GM19438 (cell line): ENCODE measurements at regions not wholly inside any gene's neighbourhood (a gene's known extent, or its start where the extent isn't known, plus 50 kb on each side); places are given as distances from the start of the nearest gene placed in this dataset.
"Not testable (repeated sequence)": the region's sequence is repeated elsewhere in the genome, so short reads cannot be mapped to it uniquely, and the experiment has no call there.

Source experiments
- ATAC-seq: cut with Tn5 transposase; IDR thresholded peaks from one replicate; pipeline ENCODE4 v1.9.1; 2021; ENCODE audit warnings: low read depth; ENCODE audit not compliant: unreplicated experiment

DNA sequence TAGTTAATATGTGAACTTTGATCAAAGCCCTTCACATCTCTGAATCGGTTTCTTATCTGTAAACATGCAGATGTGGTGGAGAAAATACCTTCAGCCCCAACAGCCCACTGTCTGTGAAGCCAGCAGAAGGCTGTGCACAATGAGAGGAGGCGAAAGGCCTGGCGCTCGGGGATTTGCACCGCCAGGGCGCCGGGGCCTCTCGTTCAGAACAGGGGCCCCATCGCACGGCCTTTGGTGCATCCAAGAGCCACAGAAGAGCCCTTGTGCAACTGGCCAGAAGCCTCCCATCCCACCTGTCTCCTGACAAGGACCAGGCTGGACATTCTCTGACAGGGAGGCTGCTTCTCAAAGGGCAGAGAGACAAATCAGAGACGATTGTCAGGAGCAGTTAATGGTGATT lies 407.2 kb upstream of the MYT1L start:
- no peak for ATAC-seq

GRCh38 chr2:2735041-2735440 lies 404.0 kb upstream of the MYT1L start:
- no peak for ATAC-seq

GRCh38 chr2:2734308-2734707 lies 403.2 kb upstream of the MYT1L start:
- no peak for ATAC-seq

DNA sequence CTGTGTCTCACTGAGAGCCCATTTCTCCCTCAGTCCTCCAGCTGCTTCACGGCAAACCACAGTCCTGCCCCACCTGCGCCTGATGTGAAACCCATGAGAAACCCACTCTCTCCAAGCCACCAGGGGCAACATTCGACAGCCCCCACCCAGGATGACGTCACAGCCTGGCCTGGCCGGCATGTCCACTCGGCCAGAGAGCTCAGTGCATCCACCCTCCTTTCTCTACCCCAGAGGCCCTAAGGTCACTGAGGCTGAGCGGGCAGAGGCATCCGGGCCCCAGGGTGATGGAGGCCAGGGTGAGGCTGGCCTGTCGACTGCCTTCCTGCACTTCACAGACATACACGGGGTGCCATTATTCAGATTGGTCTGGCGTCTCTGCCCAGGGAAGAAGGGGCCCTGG lies 402.7 kb upstream of the MYT1L start:
- no peak for ATAC-seq

DNA sequence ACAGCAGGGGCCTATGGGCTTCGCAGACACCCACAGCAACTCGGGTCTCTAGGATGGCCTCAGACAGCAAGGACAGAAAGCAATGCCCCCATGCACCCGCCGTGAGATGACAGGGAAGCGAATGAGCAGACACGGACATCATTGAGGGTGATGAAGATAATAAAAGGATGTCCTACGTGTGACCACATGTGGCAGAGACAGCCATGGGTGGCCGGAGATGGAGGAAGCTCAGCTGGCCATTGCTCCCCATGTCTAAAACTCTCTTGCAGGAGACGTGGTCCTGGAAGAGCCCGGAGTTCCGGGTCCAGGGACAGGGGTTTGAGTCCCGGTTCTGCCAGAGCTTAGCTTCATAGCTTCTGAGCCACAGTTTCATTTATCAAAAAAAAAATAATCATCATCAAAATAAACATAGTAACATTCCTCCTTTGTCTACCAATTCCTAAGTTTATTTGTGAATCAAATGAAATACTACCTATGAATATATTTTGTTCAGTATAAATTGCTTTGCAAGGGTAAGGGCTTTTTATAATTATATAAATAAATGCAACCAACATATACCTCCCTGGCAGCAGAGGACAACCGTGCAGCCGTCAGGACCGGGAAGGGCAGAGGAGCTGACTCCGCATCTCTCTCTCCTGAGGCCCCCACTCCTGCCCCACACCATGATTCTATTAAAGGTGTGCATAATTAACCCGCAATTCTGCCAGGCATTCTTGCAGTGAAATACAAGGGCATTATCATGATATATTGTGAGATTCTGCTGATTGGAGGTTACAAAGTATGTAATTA lies 401.4 kb upstream of the MYT1L start:
- no peak for ATAC-seq

- no peak for ATAC-seq
These were observed 400.8 kb upstream of the MYT1L start for GRCh38 chr2:2731816-2732284.

- ATAC-seq = no peak
These were observed 400.2 kb upstream of the MYT1L start for GRCh38 chr2:2731101-2731815.

DNA sequence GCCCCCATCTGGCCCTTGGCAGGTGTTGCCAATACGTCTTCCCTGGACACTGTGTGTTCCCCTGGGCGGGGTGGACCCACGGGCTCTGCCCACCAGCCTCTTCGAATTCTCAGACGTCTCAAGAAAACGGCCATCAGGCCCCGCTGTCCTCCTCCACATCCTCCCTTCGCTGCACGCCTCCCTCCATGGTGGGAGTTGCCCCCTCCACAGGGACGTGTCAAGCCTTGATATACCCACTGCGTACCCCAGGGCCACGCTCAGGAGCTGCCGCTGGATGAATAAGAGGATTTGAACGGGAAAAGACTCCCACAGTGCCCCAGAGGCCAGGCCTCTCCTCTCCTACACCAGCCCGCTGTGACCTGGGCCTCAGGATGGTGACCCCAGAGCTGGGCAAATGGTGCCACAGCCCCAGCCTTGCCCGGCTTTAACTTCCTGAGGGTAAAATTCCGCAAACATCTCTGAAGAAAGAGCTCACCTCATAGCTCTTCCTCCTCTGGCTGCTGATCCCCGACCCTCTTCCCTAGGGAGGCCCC lies 399.3 kb upstream of the MYT1L start:
- ATAC-seq = no peak

DNA sequence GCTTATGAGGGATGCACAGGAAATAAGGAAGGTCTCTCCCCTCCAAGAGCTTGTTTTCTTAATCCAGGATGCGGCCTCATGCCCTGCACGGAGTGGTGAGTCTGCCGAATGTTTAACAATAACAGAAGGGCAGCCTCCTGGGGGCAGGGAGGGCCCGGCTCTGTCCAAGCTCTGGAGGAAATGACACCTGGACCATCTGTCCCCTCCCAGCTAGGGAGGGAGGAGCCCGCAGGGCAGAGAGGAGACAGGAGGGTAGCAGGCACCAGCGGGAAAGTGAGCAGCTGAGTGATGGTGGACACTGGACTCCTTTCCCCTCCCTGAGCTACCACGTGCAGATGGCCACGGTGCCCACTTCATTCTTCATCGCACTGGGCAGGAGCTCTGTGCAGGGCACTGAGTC lies 398.2 kb upstream of the MYT1L start:
- no peak for ATAC-seq

DNA sequence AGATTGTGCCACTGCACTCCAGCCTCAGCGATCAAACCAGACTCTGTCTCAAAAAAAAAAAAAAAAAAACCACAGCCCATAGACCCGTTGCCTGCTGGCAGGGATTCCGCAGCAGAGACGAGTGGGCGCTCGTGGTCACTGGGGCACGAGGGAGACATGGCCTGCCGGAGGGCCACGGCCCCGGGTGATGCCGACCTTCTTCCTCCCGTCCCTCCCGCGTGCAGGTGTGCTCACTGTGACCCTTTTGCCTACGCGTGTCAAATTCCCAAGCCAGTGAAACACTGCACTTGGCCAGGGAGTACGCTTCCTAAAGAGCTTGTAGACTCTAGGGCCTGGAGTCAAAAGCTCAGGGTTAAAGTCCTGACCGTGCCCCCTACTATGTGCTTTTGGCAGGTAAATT lies 397.6 kb upstream of the MYT1L start:
- ATAC-seq = no peak

- no peak for ATAC-seq
These were observed 396.9 kb upstream of the MYT1L start for GRCh38 chr2:2727876-2728511.

DNA sequence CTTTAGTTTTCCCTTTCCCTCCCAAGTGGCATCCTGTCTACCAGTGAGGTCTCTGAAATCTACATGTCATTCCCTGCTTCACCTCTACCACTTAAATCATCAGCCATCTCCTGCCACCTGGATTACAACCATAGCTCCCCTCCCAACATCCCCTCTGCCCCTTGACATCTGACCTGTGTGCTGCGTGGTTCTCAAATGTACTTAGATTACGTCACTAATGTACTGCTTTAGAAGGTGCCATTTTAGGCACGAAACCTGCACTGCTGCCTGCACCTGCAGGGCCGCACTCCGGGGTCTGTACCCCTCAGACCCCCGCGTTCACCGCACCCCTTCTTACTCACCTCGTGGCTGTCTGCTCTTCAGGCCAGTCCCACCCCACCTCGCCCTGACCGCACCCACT lies 395.1 kb upstream of the MYT1L start:
- ATAC-seq = no peak

DNA sequence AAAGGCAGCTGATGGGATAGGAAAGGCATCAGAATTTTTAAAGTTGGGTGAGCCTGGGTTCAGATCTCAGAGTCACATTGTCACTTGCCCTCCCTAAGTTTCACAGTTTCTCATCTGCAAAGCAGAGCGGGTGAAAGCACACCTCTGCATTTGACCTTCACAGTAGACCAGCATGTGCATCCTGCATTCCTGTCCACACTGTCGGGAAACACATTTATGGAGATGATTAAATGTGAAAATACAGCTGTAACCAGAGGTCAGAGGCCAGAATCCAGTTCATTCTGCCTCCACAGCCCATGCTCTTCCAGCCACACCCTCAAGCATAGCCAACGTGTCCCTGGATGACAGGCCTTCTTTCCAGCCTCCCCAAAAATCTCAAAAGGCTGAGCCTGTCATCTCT lies 392.0 kb upstream of the MYT1L start:
- ATAC-seq = no peak

DNA sequence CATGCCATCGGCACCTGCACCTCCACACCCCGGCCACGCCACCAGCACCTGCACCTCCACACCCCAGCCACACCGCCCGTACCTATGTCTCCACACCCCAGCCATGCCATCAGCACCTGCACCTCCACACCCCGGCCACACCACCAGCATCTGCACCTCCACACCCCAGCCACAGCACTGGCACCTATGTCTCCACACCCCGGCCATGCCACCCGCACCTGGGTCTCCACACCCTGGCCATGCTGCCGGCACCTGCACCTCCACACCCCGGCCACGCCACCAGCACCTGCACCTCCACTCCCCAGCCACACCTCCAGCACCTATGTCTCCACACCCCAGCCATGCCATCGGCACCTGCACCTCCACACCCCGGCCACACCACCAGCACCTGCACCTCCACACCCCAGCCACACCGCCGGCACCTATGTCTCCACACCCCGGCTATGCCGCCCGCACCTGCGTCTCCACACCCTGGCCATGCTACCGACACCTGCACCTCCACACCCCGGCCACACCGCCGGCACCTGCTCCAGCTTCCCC lies 390.3 kb upstream of the MYT1L start:
- no peak for ATAC-seq

DNA sequence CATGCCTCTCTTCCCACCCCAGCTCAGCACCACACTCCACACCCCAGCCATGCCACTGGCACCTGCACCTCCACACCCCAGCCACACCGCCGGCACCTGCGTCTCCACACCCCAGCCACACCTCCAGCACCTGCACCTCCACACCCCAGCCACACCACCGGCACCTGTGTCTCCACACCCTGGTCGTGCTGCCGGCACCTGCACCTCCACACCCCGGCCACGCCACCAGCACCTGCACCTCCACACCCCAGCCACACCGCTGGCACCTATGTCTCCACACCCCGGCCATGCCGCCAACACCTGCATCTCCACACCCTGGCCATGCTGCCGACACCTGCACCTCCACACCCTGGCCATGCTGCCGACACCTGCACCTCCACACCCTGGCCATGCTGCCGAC lies 389.7 kb upstream of the MYT1L start:
- not testable (repeated sequence) for ATAC-seq

GRCh38 chr2:2720351-2720750 lies 389.3 kb upstream of the MYT1L start:
- ATAC-seq = no peak

DNA sequence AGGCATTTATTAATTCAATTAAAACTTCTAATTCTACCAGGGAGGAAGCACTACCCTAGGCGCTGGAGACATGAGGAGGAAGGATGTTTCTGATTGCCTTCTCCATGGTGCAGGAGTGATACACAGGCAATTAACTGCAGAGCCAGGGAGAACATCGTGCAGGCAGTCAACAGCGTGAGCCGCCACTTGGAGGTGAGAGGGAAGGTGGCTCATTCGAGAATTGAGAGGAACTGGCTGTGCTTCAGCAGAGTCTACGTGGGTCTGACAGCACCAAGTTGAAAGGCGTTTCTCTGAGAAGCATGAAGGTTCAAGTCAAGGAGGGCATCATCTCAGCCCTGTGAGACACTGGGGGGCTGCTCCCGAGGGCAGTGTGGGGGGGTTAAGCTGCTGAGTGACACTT lies 388.7 kb upstream of the MYT1L start:
- ATAC-seq = no peak

- ATAC-seq = no peak
These were observed 387.9 kb upstream of the MYT1L start for GRCh38 chr2:2719015-2719414.

GRCh38 chr2:2717406-2717805 lies 386.3 kb upstream of the MYT1L start:
- no peak for ATAC-seq

DNA sequence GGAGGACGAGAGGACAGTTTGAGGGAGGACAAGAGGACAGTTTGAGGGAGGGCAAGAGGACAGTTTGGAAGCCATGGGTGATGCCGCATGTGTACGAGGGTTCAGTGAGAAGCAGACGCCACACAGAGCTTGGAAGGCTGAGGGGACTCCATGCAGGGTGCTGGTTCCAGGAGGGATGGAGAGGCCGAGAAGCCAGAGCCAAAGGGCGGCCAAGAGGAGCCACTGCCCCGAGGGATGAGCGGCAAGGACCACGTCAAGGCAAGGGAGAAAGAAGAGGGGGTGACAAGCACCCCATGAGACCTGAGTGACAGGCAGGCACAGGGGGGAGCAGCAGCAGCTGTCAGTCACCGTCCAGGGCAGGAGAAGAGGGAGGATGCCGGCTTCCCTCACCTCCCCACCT lies 385.7 kb upstream of the MYT1L start:
- ATAC-seq = no peak
